Lower leg skin (tissue), 3 donors: ENCODE measurements at regions not wholly inside any gene's neighbourhood (a gene's known extent, or its start where the extent isn't known, plus 50 kb on each side); places are given as distances from the start of the nearest gene placed in this dataset.

Experiments used
- POLR2A ChIP-seq, 2 donors: fragments of 450-650 bp; IDR thresholded peaks; one replicate each; pipeline ENCODE4 v1.6.1; 2016 to 2017; ENCODE audit warnings: antibody characterized with exemption in 2 of 2, mild to moderate bottlenecking in 1 of 2, moderate library complexity in 1 of 2
- TF ChIP-seq, protein P1 (sequence below), 3 donors: fragments of 450-650 bp; IDR thresholded peaks; one replicate each; pipeline ENCODE4 v1.5.1; 2016; ENCODE audit warnings: antibody characterized with exemption in 3 of 3, mild to moderate bottlenecking in 3 of 3, moderate library complexity in 2 of 3

DNA sequence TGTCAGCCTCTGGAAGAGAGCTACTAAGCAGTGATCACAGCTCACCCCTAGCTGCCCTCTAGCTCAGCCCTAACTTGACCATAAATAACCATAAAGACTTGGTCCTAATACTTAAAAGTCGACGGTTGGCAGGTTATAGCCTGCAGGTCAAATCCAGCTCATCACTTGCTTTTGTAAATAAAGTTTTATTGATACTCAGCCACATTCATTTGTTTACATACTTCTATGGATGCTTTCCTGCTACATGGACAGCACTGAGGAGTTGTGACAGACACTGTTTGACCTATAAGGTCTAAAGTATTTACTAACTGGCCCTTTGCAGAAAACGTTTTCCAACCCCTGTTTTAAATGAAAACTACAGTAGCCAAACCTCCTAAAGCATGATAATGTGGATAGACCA is 151.6 kb upstream of the ASIC2 start:
- no peak for TF ChIP-seq POLR2A (IDR thresholded peaks at IDR 0.05)
- TF ChIP-seq, protein P1, sequence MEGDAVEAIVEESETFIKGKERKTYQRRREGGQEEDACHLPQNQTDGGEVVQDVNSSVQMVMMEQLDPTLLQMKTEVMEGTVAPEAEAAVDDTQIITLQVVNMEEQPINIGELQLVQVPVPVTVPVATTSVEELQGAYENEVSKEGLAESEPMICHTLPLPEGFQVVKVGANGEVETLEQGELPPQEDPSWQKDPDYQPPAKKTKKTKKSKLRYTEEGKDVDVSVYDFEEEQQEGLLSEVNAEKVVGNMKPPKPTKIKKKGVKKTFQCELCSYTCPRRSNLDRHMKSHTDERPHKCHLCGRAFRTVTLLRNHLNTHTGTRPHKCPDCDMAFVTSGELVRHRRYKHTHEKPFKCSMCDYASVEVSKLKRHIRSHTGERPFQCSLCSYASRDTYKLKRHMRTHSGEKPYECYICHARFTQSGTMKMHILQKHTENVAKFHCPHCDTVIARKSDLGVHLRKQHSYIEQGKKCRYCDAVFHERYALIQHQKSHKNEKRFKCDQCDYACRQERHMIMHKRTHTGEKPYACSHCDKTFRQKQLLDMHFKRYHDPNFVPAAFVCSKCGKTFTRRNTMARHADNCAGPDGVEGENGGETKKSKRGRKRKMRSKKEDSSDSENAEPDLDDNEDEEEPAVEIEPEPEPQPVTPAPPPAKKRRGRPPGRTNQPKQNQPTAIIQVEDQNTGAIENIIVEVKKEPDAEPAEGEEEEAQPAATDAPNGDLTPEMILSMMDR (IDR thresholded peaks at IDR 0.05), result no peak
